Cerebellar nuclear complex (tissue), 1 donor: ENCODE measurements at regions not wholly inside any gene's neighbourhood (a gene's known extent, or its start where the extent isn't known, plus 50 kb on each side); places are given as distances from the start of the nearest gene placed in this dataset.

Source experiments
- DNase-seq, 2 experiments: peaks; one replicate each; lab custom pipeline; 2025; lab: John Stamatoyannopoulos, UW

DNA sequence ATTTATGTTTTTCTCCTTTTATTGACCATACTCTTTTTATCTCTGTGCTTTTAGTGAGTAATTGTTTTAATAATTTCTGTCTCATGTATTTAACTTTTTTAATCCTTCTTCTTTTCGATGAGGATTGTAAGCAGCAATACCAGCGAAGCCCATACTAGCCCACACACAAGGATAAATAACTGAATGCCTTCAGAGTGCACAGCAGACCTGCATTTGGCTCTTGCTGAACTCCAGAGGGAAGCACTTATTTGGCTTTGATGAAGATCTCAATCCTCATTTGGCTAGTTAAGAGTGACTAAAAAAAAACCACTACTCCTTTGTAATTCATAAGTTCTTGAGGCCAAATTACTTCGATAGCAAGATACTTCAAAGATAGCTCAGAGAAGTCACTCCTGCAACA, 293.3 kb downstream of the METTL15 start:
- no peak for DNase-seq

DNA sequence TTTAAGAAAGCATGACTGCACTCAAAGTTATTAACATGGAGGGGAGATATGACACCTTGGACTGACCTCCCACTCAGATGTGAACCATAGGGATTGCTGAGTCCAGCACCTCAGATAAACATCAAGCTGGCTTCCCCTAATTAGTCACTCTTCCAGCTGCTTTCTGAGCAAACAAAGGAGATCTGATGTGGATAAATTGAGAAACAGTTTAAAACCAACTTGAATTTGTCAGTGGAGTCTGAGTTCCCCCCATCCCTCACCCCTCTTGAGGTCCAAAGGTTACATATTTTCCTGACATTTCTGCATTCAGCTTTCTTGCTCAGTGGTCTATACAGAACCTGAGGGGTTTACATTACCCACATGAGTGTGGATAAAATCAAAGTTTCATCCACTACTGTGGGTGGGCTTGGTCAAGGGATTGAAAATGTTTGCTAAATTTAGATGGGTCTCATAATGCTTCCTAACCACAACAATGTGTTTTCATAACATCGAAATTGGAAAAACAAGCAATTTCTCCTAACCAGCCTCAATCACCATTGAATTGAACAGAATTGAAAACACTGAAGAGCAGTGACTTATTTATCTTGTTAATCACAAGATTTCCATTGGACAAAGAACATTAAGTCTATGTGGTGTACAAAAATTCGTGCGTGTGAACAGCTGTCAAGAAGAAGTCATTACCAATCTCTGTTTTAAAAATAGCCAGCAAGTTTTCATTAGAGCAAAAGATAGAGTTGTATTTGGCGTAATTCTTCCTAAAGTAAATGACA, 292.3 kb downstream of the METTL15 start:
- no peak for DNase-seq

DNA sequence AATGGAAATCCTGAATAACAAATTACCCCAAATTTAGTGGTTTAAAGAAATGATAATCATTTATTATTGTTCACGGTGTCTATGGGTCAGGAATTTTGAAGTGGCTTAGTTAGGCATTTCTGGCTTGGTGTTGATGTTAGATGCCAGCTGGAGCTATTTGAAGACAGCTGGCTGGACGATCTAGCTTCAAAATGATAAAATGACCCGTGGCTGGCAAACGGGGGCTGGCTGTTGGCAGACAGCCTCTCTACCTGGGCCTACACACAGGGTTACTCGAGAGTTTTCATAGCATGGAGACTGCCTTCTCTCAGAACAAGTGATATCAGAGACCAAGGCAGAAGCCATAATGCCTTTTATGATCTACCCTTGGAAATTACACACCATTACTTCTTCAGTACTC, 285.2 kb downstream of the METTL15 start:
- no peak for DNase-seq

DNA sequence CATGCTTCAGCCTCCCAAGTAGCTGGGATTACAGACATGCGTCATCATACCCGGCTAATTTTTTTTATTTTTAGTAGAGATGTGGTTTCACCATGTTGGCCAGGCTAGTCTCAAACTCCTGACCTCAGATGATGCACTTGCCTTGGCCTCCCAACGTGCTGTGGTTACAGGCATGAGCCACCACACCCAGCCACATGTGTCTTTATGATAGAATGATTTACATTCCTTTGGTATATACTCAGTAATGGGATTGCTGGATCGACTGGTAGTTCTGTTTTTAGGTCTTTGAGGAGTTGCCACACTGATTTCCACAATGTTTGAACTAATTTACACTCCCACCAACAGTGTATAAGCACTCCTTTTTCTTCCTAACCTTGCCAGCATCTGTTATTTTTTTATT, 276.2 kb downstream of the METTL15 start:
- DNase-seq, result no peak

DNA sequence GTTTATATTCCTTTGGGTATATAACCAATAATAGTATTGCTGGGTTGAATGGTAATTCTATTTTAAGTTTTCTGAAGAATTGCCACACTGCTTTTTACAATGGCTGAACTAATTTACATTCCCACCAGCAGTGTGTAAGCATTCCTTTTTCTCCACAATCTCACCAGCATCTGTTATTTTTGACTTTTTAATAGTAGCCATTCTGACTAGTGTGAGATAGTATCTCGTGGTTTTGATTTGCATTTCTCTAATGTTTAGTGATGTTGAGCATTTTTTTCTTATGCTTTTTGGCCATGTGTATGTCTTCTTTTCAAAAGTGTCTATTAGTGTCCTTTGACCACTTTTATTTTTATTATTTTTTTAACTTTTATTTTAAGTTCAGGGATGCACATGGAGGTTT, 275.3 kb downstream of the METTL15 start:
- no peak for DNase-seq
